ENCODE measurements at regions not wholly inside any gene's neighbourhood (a gene's known extent, or its start where the extent isn't known, plus 50 kb on each side); places are given as distances from the start of the nearest gene placed in this dataset.

DNA sequence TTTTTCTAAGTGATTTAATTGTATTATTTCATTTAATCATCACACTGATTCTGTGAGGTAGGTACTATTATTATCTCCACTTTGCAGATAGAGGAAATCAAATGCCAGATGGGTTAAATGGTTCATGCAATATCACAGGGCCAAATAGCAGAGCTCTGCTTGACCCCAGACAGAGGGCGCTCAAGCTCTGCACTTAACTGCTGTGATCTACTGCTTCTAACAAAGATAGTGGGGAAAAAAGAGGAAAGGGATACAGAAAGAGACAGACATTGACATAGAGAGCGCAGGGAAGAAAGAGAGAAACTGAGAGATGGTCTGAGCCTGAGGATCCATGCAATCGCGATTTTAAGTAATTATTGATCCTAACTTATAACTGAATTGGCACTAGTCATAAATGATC, 279.1 kb upstream of the THRB start:
- DNase-seq: peak in 1 of 2 experiments; percentile 1

DNA sequence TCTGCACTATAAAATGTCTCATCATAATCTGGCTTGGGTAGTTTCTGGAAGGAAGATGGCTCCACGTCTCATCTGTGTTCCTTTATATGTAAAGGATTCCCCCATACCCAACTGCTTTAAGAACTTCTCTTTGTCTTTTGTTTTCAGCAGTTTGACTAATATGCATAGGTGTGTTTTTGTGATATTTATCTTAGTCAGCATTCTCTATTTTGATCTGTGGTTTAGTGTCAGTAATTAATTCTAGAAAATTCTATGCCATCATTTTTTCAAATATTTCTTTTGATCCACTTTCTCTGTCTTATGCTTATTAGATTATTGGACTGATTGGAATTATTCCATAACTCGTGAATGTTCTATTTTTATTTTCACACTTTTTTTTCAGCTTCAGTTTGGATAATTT, 286.3 kb upstream of the THRB start:
- no peak for DNase-seq

DNA sequence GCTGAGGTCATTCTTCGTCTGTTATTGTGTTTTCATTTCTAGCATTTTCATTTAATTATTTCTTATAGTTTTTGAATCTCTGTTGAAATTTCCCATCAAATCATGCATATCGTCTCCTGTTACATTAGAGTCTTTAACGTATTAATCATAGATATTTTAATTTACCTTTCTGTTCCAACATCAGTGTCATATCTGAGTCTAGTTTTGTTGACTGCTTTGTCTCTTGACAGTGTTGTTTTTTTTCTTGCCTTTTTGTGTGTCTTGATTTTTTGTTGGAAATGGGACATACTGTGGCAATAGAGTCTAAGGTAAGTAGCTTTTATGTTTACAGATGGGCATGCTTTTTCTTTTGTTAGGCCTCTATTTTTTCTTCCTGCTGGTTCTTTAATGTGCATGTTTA, 286.8 kb upstream of the THRB start:
- no peak for DNase-seq

DNA sequence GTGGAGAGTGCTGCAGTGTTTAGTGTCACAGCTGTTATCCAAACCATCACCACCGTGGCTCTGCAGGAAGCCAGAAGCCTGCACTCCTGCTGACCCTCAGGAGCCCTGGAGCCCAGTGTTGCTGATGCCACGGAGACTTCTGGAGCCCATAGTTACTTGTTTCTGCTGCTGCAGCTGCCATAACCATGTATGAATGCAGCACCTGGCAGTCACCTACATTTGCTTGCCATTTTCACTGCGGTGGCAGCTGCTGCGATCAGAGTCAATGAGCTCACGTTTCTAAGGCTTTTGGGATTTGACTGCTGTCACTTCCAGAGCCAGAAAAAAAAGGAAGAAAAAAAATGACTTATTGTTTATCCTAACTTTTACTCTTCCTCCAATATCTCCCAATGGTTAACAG, 299.2 kb upstream of the THRB start:
- DNase-seq: no peak

DNA sequence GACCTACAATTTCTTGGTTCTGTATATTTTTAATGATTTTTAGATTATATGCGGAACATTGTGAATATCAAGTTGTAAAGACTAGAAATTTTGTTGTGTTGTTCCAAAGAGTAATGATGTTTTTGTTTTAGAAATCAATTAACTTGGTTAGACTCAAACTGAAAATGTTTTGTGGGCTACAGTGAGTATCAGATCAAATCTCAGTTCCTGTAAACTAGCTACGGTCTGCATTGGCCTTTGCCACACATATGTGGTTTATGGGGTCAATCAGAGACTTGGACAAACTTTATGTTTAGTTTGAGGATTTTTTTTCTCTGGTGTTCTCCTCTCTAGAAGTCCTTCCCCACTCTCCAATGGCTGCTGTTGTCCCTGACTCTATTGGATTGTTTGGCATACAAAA, 308.0 kb upstream of the THRB start:
- DNase-seq: no peak

DNA sequence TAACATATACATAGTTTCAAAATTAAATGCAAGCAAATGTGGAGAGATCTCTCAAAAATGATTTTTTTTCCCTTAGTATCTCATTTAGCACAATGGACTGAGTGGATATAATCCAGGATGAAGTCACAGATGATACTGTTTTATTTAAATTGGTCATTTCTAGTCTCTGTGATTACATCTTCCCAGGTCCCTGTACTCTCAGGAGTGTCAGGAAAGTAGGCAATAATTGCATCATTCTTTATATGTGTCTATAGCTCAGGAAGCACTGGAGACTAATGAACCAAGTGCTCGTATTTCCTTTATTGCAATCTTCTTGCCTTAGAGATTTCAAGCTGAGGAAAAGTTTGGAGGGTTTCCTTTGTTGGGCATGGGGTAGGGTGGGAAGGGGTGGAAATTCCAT, 309.4 kb upstream of the THRB start:
- DNase-seq: no peak

DNA sequence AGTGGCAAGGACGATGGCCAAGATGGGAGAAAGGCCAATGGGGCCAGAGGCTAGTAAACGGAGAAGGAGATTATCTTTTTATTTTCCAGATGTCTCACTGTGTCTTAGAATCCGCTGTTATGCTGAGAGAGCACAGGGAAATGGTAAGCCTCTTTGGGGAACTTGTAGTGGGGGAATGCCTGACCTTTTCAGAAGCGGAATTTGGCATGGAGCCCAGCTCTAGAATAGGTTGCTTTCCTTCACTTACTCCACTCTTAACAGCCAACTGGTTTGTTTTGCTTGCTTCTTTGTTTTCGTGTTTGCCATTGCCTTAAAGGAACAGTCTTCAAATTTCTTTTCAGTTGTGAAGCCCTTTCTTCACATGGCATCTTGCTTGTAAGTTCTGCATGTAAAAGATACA, 316.2 kb upstream of the THRB start:
- no peak for DNase-seq

DNA sequence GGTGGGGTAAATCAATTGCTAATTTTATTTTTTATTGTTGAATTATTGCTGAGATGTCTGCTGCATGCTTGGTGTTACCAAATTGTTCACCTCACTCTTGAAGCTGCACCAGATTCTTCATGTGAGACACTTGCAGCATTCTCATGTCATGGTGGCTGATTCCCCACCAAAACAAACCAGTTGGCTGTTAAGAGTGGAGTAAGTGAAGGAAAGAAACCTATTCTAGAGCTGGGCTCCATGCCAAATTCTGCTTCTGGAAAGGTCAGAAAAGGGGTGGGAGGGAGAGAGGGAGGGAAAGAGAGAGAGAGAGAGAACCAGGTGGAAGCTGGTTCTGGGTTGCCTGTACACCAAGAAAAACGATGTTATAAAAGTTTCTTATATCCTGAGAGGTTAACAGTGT, 317.5 kb upstream of the THRB start:
- DNase-seq: no peak

DNA sequence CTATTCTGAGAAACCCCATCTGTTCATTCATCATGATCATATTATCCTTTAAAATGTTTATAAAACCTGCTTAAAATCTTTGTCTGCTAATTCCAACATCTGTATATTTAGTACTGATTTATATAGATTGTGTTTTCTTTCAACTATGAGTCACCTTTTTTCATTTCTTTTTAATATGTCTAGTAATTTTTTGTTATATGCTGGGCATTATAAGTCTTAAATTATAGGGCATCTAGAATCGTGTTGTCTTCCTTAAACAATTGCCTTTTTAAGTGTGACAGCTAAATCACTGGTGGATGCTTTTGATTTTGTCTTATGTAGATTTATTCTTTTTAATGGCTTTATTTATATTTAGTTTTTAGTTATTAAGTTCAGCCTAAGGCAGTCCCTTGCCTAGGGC, 323.4 kb upstream of the THRB start:
- no peak for DNase-seq

DNA sequence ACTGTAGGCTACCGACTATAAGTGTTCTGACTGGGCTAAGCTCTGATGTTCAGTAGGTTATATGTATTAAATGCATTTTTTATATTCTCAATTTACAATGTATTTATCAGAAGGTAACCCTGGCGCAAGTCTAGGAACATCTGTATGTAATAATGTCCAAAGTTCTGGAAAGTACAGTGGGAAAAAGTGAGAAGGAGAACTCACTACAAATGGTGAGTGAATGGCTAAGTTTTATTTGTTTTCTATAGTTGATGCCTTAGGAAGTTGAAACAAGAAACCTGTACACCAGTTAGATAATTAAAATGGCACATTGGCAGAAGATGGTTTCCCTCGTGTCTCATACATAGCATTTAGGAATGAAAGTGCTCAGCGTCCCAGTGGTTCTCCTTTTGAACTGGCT, 333.4 kb upstream of the THRB start:
- no peak for DNase-seq

DNA sequence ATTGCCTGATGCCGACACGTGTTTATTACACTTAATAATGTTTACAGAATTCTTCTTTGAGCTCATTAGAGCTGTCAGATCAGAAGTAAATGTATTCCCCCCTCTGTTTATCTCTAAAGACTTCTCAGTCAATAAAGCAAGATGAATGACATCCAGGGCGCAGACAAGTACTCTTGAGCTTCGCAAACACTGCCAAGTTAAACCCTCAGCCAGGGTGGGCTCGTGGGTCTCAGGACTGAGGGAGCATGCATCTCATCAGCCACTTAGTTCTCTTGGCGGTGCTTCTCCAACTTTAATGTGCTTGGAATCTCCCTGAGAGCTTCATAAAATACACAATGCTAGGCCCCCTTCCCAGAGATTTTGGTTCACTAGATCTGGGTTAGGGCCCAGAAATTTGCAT, 333.9 kb upstream of the THRB start:
- DNase-seq: no peak

DNA sequence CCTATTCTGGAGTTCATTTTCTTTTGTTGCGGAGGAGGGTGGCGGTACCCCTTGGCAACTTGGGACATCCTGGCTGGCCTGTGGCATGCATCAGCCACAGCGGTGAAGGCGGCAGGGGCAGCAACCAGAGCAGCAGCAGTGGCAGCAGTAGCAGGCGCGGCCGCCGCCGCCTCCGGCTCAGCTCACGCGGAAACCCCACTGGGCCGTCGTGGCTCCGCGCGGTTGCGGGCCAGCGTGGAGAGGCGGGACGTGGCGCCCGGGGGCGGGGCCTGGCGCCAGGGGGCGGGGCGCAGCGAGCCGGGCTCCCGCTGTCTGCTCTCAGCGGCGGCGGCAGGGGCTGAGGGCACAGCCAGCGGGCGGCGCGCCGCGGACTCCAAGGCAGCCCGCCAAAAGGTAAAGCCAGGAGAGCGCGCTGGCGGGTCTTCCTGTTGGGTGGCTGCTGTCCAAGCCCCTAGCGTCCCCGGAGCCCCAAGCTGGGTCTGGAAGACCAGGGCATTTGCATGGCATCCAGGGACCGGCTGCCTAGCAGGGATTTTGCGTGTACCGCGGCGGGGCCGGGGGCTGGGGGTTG, 334.4 kb upstream of the THRB start:
- no peak for DNase-seq

DNA sequence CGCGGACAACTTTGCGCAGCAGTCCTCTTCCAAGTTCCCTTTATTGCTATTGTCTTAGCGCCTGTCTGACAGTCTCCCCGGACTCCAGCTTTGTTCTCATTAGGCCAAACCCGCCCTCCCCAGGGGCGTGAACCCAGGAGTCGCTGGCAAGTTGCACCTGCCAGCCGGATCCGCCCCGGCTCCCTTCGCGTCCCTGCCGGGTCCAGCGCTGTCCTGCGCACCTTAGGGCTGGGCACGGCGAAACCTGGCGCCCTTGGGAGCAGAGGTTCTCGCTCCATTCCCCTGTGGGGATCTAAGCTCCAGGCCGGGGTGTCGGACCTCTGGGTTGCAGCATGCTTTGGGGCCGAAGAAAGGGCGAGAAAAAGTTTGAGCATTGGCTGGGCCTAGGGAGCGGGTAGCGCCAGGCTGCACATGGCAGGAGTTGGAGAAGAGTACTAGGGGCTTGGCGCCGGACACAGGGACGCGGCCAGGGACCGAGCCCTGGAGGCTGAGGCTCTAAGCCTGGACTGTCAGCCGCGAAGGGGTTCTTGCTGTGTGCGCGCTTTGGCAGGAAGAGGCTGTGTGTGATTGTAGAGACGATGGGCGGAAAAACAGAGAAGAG, 335.1 kb upstream of the THRB start:
- no peak for DNase-seq

DNA sequence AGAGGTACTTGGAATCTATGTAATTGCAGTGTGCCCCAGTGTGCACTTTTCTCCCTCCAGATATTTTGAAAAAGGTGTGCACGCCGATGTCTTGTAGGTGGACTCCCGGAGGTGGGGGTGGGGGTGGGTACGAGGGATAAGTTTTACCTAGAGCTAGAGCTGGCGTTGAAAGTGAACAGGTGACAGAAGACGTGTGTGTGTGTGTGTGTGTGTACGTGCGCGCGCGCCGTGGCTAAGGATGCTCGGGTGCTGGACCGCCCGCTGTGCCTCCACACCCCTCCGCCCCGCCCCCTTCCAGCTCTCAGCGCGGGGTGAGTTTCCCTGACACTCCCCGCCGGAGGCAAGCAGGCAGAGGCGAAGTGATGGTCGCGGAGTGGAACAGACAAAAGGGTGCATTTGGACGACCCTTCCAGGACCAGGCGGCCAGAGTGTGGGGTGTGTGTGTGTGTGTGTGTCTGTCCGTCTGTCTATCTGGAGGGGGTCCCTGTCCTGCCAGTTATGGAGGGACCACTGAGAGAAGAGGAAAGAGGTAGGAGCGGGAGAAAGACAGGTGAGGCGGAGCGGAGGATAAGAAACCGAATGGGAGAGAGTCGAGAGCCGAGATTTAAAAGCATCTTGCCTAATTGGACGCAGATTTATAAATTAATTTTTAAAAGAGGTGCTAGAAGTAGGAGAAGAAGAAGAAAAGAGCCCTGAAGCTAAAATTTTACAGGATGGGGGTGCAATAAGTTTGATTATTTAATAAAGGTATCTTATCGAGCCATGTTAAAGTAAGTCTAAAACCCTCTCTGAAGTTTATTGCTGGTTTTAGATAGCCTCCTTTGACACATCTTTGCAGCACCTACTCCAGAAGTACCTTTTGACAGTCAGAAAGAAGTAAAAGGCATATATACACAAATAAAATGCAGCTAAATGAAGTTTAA, 335.8 kb upstream of the THRB start:
- no peak for DNase-seq

DNA sequence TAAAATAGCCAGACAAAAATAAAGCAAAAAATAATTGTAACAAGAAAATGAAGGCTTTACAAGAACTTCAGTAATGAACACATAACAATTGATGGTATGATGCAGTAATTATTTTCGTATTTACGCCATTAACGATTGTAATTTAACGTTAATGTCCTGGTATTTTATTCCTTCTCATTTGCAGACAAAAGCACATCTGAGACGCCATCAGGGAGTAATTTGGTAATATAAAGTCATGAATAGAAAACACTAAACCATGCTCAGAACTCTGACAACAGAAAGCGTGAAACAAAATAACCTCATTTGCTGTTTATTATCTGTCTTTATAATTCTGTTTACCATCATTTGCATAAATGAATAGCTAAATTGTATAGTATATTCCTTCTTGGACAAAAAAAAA, 336.6 kb upstream of the THRB start:
- DNase-seq: no peak

DNA sequence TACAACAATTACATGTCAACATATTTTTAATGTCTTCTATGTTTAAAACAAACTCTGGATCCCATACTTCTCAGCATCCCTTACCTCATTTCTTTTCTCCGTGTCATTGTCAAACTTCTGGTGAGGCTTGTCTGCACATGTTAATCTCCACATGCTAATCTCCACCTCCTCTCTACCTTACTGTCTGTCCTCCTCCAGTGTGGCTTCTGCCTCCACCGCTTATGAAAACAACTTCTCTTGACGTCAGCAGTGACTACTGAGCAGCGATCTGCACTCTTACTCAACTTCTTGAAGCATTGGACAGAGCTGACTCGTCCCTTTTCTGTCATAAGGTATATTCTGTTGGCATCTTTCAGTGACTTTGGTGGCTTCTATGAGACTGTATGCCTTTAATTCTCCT, 338.2 kb upstream of the THRB start:
- no peak for DNase-seq

DNA sequence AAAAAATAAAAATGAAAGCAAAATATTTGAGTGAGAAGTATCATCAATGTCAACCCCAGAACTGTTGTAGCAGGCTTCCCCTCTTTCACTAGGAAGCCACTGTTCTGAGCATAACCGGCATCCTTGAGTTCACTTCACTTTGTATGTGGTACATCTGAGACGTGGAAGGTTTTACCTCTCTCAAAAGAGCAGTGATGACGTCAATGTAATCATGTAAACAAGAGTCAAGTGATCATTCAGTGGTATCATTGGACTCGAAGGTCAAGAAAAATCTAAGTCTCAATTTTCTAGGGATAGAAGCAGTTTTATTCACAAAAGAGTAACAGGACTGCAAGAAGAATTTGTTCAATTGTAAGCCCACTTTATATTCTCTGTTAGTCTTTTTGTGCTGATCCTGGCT, 339.8 kb upstream of the THRB start:
- no peak for DNase-seq

DNA sequence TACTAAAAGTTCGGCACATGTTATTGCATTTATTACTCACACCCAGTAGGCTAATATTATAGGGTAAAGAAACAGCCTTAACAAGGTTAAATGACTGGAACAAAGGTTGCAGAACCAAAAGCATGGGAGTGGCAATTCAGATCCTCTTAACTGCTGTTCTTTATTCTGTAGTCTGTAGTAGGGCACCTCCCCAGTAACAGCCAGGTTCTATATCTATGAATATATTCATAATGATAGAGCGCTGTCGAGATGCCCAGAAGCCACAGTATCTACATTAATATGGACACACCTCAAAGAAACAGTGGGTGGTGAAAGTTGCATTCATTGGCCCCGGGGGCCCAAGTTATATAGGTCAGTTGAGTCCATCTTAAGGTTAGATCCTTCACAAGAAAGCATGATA, 340.9 kb upstream of the THRB start:
- DNase-seq: no peak

DNA sequence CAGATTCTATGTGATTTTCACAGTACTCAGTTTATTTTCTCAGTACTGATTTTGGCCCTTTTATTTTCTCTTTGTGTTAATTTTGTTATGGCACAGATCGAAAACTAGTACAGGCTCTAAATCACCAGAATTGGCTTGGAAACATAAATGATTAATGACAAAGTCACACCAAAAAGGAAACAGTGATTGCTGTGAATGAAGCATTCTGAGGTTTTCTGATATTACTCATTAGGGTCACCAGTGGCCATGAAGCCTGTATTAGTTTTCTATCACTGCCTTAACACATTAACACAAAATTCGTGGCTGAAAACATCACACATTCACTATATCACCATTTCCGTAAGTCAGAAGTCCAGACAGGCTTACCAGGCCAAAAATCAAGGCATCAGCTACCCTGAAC, 343.0 kb upstream of the THRB start:
- DNase-seq: no peak

DNA sequence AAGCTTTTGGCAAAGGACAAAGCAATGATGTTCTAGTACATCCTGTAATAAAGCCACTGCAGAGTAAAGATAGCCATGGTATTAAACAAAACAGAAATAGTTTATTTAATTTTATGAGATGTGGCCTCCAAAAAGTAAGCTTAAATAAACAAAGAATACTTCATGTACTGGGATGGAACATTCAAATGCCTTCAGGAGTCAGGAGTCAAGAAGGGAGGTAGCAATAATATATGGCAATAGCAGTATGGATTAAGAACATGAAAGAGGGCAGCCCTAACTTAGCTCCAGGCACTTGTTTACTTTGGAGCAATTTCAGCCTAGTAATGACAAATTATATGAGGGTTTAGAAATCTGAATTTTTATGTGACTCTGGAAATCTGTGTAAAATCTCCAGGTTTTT, 343.9 kb upstream of the THRB start:
- DNase-seq: no peak

DNA sequence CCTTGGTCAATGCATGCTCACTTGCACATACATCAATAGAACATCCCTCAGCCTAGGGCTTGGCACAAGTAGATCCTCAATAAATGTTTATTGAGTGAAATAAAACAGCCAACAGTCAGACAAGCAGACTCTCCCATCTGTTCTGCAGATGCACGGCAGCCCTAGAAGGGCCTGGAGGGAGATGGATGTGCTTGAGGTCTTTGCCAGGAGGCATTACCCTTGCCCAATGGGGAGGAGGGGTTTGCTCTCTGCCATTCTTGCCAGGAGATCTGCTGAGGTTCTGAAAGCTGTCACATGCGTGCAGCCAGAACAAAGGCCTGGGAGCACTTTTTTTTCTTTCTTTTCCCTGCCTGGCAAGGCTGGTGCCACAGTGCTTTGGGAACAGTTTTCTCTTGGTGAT, 349.3 kb upstream of the THRB start:
- no peak for DNase-seq

DNA sequence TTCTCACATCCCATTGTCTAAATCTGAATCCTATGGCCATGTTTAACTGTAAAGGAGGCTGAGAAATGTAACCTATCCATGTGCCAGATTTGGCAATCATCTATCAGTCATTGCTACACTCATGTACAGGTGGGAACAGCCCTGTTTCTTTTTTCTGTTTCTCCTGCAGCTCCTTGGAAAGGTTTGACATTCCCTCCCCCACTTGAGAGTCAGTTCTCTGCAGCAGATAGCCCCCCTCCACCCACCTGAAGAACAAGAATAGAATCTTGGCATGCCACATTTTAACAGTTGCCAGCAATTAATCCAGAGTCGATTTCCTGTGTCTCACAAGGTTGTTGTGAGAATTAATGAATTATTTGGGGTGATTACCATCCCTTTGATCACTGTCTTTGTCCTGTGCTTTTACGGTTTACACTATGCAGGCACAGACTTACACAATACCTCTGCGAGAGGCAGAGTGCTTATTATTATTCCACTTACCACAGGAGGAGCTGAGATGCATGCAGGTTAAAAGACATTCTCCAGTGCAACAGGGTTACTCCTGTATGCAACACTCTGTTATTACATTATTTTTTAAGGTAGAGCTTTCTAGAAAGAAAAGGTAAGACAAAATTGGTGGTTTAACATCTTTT, 351.0 kb upstream of the THRB start:
- no peak for DNase-seq

DNA sequence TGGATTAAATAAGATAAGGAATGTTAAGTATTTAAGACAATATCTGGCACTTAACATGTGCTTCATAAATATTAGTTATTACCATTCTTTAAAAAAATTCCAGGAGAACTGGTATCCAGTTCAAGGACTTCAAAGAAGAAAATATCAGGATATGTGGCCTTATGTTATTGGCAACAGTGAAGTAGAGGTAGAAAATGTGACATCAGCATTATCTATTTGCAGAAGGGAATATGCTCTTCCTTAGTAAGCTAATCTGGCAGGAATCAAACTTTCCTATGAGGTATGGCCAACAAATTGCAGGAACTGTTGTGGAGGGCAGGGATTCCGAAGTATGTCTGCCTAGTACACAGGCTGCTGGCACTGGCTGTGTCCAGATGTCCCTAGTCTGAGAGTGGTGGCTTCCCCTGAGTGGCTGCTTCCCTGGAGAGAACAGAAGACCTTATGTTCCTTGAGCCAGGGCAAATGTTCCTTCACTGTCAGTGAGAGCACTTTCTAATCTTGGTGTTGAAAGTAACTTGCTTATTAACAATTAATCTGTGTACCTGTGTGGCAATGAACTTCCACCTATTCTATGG, 351.7 kb upstream of the THRB start:
- no peak for DNase-seq

DNA sequence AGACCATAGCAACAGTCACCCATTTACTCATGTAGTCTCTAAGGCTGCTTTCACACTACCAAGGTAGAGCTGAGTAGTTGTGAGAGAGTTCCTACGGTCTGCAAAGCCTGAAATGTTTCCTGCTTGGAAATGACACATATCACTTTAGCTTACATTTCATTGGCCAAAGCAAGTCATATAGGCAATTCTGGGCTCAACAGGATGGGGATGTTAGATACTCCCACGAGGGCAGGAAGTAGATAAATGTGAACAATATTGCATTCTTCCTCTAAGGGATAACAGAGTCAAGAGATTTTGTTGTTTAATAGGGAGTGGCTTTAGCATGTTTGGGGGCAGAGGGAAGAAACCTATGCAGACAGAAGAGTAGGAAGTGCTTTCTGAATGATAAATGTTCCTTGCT, 355.6 kb upstream of the THRB start:
- DNase-seq: no peak
